DOHH2 (cell line): ENCODE measurements at regions not wholly inside any gene's neighbourhood (a gene's known extent, or its start where the extent isn't known, plus 50 kb on each side); places are given as distances from the start of the nearest gene placed in this dataset.

Experiments
- EZH2phosphoT487 ChIP-seq: fragments of 200-600 bp; sonication (generic); IDR thresholded peaks from 2 replicates; pipeline ENCODE4 v1.6.1; 2017; ENCODE audit warnings: borderline replicate concordance, mild to moderate bottlenecking, antibody characterized with exemption, low read length, moderate library complexity, mixed read lengths
- TF ChIP-seq, protein P1 (sequence below): fragments of 200-600 bp; sonication (generic); IDR thresholded peaks from one replicate; pipeline ENCODE4 v1.5.1; 2014; ENCODE audit warnings: antibody characterized with exemption, mild to moderate bottlenecking, low read depth, low read length; ENCODE audit not compliant: poor library complexity, severe bottlenecking

DNA sequence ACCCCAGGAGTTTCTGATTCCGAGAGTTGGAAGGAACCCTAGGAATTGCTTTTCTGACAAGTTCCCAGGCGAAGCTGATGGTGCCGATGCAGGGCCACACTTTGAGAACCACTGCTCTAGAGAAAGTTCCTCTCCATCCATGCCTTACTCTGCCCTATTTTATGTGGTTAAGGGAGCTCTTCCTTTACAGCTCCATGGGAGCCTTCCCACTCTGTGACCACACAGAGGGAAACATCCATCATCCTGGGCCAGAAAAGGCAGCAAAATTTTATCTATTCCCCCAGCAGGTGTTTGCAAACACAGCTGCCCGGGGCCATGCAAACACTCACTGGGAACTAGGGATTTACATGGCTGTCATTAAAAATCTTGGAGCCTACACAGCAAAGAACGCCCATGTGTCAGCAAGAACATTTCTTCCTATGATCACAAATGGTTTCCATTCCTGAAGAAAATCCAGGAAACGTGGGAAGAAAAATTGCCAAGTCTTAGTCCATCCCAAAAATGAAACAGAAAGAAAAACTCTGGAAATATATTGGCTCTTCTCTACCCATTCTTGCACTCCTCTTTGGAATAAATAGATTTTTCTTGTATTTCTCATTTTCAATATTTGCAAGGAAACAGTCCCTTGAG, 252.7 kb downstream of the PMP22 start:
- TF ChIP-seq, protein P1, sequence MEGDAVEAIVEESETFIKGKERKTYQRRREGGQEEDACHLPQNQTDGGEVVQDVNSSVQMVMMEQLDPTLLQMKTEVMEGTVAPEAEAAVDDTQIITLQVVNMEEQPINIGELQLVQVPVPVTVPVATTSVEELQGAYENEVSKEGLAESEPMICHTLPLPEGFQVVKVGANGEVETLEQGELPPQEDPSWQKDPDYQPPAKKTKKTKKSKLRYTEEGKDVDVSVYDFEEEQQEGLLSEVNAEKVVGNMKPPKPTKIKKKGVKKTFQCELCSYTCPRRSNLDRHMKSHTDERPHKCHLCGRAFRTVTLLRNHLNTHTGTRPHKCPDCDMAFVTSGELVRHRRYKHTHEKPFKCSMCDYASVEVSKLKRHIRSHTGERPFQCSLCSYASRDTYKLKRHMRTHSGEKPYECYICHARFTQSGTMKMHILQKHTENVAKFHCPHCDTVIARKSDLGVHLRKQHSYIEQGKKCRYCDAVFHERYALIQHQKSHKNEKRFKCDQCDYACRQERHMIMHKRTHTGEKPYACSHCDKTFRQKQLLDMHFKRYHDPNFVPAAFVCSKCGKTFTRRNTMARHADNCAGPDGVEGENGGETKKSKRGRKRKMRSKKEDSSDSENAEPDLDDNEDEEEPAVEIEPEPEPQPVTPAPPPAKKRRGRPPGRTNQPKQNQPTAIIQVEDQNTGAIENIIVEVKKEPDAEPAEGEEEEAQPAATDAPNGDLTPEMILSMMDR: no peak
- TF ChIP-seq EZH2phosphoT487: no peak
